RWPE1 (cell line): ENCODE measurements at regions not wholly inside any gene's neighbourhood (a gene's known extent, or its start where the extent isn't known, plus 50 kb on each side); places are given as distances from the start of the nearest gene placed in this dataset.

ENCODE experiments used
- CTCF ChIA-PET: fragments of 350-600 bp; sonication (Branson Sonifier 250); formaldehyde crosslinking; extraction: SDS; loops from one replicate; lab custom pipeline; 2021; lab: Yijun Ruan, JAX
- POLR2A ChIA-PET: fragments of 400-600 bp; formaldehyde crosslinking; extraction: SDS; loops from one replicate; lab custom pipeline; 2020; ENCODE audit warnings: antibody characterized with exemption; ENCODE audit not compliant: low non-redundant PET; lab: Yijun Ruan, JAX
- DNase-seq: peaks from one replicate; pipeline ENCODE4 v3.0.0; 2012; ENCODE audit warnings: low spot score
- H3K27ac ChIP-seq: fragments of 450-650 bp; 2 replicates; pipeline ENCODE4 v1.5.1; 2017
- CTCF ChIP-seq: fragments of 450-650 bp; conservative IDR thresholded peaks from 2 replicates; pipeline ENCODE4 v1.5.1; 2017; ENCODE audit warnings: low read depth, mild to moderate bottlenecking

GRCh38 chr17:79216391-79216790 lies 141.8 kb downstream of the ENGASE start:
- CTCF ChIA-PET: no interaction called here
- TF ChIP-seq CTCF: no peak
- DNase-seq: no peak
- POLR2A ChIA-PET: no interaction called here
- no peak overlapping the region for H3K27ac ChIP-seq

- no peak for DNase-seq
- ChIA-PET POLR2A (no interaction called here), CTCF (no interaction called here)
- TF ChIP-seq CTCF: no peak
- no peak overlapping the region for H3K27ac ChIP-seq
Measured at GRCh38 chr17:79215631-79216030, 141.0 kb downstream of the ENGASE start.

GRCh38 chr17:79214940-79215604 lies 140.4 kb downstream of the ENGASE start:
- TF ChIP-seq CTCF: no peak
- POLR2A ChIA-PET: no interaction called here
- H3K27ac ChIP-seq: no peak overlapping the region
- CTCF ChIA-PET: no interaction called here
- no peak for DNase-seq

GRCh38 chr17:79214459-79214858 lies 139.8 kb downstream of the ENGASE start:
- H3K27ac ChIP-seq: no peak overlapping the region
- ChIA-PET POLR2A (no interaction called here), CTCF (no interaction called here)
- no peak for TF ChIP-seq CTCF
- no peak for DNase-seq

GRCh38 chr17:79213305-79213704 lies 138.7 kb downstream of the ENGASE start:
- no peak for TF ChIP-seq CTCF
- DNase-seq: no peak
- ChIA-PET POLR2A (no interaction called here), CTCF (no interaction called here)
- H3K27ac ChIP-seq: no peak overlapping the region

GRCh38 chr17:79212149-79213087 lies 137.8 kb downstream of the ENGASE start:
- no peak for TF ChIP-seq CTCF
- no peak overlapping the region for H3K27ac ChIP-seq
- CTCF ChIA-PET: no interaction called here
- DNase-seq: no peak
- POLR2A ChIA-PET: no interaction called here
